COLO829 (cell line): ENCODE measurements at regions not wholly inside any gene's neighbourhood (a gene's known extent, or its start where the extent isn't known, plus 50 kb on each side); places are given as distances from the start of the nearest gene placed in this dataset.
"Not testable (repeated sequence)": the region's sequence is repeated elsewhere in the genome, so short reads cannot be mapped to it uniquely, and the experiment has no call there.

ENCODE experiments used
- DNase-seq: peaks from one replicate; pipeline ENCODE4 v3.0.0; 2012; ENCODE audit warnings: low spot score

DNA sequence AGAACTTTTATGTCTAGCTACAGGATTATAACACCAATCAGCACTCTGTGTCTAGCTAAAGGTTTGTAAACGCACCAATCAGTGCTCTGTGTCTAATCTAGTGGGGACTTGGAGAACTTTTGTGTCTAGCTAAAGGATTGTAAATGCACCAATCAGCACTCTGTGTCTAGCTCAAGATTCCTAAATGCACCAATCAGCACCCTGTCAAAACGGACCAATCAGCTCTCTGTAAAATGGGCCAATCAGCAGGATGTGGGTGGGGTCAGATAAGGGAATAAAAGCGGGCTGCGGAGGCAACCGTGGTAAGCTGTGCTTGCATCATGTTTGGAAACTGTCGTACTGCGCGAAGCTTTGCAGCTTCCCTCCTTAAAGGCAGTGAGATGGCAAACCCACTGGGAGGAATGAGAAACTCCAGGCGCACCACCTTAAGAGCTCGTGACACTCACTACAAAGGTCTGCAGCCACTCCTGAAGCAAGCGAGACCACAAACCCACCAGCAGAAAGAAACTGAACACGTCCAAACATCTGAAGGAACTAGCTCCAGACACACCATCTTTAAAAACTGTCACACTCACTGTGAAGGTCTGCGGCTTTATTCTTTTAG, 112.1 kb upstream of the DUSP22 start:
- DNase-seq: not testable (repeated sequence)

DNA sequence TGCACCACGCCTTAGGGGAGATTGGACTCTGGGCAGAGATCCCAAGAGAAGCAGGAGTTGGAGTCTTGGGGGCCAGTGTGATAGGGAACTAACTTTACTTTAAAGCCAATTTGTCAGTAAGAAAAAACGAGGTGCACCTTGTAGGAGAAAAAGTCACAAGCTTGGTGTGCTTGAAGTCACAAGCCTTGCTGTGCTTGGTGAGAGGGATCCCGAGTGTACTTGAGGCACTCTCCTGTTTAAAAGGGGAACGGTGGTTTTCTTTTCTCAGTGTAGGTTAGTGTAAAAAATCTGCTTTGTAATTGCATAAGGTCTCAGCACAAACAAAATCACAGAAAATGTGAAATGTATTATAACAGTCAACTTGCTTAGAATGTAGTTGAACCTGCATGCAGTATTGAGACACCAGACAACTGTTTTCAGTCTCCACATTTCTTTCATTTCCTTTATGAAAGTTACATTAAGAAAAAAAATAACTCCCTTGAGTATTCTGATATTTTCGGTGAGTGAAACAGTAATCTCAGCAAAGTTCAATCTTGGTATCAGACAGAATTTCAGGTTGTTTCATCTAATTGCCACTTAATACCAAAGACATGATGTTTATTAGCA, 111.1 kb upstream of the DUSP22 start:
- no peak for DNase-seq

DNA sequence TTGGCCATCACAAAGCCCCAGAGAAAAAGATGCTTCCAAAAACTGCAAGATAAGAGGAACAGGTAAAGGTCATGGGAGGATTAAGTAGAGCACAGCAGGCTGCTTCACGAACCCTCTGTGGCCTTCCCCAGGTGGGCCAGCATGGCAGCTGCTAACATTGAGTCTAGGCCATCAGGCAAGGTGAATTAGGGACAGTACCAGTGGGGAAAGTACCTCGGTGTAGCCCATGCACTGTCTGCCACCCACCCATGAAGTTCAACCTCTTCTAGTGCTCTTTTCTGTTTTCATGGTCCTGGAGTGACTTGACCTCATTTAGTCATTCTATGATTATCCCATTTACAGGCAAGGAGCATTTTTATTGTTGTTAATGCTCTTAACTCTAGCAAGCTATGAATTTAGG, 108.6 kb upstream of the DUSP22 start:
- no peak for DNase-seq

DNA sequence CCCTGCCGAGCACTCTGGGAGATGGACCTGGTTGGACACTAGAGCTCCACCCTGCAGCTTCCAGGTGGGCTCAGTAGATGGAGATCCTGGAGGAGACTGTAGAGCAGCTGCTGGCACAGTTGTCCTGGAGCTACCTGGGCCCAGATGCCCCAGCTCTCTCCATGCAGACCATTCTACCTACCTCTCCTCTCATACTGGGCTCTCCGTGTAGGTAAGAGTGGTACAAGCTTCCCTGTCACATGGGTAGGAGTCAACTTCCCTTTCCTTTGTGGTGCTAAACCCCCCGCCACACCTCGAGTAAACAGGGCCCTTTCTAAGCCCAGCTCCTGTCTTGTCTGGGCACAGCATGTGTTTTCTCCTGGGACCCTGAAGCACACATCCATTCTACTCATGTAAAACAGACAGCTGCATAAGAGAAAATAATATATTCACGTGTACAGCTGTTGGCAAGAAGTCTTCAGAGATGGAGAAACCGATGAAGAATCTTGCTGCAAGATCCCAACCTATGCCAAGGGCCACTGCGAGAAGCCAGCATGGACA, 108.1 kb upstream of the DUSP22 start:
- DNase-seq: no peak

DNA sequence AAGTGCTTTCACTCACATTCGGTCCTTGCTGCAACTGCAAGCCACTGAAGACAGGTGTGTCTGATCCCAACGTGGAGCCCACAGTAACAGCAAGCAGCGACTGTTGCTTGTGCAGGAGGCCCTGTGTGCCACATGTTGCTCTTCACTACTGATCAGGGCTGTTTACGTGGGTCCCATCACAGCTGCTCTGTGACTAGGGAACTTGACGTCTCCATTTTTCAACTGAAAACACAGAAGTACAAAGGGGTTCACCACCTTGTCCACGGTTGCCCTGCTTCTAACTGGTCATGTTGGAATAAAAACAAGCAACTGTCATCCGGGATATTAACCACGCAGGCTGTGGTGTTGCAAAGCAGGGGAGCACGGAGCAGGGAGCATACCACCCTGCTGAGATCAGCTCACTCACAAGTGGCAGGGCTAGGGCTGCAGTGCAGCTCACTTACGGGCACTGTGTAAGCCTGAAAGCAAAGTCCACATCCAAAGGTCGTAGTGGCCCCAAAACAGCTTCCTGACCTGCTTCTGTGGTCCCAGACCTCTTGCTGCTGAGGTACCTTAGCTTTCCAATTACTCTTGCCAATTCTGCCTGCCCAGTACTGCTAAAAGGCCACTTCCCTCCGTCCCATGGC, 105.8 kb upstream of the DUSP22 start:
- DNase-seq: no peak

DNA sequence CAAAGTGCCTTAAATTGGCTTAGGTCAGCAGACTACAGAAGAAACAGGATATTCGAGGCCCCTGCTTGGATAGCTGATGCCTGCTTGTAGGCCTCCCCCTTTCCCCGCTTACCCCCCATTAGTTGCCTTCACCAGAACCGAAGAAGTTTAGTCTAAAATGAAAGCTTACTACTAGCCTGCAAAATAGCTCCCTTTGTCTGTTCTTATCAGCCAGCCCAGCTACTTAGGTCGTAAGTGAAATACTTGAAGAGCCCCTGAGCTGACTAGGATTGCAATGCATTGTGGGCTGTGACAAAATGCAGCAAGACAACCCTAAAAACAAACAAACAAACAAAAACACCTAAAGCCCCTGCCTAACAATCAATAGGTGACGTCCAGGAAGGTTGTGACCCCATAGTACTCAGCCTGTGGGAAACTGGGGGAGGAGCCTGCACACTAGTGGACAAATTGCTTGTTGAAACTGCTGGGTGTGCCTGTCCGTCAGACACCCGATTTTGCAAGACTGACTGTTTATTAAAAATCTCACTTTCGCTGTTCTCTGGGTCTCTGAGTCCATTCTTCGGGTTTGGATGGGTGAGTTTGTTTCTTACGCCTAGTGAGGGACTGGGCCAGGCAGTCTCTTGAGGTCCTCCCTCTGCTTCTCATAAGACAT, 105.0 kb upstream of the DUSP22 start:
- no peak for DNase-seq

DNA sequence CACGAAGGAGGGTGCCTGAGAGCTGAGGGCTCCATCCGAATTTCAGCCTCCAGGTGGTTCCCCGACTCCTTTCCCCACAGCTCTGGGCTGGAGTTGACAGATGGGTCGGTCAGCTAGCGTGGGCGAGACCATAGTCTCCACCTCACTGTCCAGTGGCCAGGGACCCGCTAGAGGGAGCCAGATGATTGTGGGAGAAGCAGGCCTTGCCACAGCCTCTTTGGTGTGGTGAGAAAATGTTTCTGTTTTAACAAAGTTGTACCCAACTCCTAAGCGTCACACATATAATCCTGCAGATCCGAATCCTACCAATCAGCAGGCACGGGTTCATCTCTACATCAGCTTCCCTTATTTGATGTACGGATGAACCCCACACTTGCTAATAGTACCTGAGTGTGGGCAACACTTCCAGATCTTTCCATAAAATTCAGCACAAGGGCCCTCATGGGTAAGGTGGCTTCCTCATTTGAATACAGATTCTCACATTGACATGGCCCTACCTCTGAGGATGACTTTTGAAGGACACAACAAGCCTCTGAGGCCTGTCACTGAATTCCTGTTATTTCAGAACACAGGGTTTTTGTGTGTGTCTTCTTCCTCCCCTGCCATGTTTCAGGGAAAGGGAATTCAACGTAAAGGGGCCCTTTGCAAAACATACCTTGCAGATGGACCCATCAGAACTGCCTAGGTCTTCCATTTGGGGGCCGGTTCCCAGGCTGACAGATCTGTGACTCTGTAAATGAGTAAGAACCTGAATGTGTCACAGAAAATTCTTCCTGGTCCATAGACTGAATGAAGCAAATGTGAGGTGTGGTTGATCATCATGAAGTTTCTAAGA, 103.2 kb upstream of the DUSP22 start:
- DNase-seq: peak; percentile 93

DNA sequence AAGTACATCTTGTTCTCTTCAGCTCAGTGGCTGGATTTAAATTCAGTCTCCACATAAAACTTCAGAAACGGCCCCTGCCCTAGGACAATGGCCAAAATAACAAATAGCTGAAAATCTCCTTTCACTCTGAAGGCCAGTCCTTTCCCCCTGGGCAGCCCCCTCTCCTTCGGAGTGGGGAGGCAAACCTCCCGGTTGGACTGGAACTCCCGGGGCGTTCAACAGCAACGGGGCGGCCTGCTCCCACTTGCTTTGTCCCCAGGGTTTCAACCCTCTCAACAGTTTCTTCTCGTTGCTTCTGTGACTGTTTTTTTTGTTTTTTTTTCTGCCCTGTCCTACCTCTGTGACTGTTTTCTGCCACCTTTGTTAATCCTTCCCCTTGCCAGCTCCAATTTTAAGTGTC, 102.6 kb upstream of the DUSP22 start:
- no peak for DNase-seq

DNA sequence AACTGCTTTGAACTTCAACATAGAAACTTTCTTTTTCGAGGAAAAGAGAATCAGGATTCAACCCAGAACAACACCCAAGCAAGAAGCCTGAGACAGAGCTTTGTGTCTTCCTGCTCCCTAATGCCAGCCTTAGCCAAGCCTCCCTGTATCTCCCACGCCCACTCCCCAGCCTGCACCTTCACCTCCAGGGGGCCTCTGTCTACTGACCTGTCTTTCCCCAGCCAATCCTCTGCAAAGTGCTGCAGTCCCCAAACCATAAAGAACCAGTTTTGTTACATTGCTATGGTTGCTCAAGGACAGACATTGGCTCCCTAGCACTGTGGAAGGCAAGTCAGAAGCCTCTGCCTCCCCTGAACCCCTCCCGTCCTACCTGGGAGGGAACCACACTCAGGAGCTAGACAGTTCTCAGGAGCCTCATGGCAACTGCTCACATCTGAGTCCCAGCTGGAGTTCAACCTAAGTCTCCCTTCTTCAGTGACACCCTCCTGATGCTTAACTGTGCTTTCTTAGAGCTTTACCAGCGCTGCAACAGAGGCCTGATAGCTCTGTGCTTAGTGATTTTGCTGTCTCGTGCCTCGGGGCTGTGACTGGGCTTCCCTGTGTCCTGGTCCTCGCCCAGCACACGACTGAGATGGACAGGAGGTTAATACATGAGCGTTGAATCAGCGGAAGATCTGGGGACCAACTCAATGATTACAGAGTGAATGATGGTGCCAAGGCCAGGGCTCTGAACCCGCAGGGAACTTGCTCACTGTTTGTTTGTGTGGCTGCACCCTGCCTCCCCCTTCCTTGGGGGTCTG, 101.5 kb upstream of the DUSP22 start:
- no peak for DNase-seq

DNA sequence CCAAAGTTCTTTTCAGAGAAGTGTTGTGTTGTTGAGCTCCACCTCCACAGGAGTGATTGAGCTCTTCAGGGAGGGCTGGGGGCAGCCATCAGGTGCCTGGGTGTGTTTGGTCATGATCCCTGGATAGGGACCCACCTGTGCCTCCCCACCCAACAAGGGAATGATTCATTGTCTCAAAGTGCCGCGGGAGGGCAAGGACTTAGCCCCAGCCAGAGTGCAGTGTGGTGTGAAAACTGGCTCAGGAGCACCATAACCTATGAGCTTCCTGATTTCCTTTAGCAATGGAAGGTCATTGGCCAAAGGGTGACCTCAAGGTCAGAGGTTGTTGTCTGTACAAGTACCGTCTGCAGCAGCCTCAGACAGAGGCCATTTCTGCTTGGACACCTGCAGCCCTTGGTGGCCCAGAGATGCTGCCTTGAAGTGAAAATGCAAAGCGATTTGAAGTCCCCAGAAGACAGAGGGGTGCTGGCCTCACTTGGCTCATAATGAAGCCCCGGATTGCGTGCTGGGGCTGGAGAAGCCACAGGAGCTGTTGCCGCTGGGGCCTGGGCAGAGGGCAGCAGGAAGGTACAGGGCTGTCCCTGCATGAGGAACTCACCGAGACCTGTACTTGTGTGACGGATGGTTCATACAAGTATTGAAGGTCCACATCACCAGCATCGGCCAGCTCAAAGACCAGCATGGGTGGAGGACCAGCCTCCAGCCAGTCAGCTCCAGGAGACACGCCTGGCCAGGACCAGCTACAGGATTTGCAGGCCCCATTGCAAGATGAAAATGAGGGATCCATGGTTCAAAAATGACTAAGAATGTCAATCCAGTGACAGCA, 100.6 kb upstream of the DUSP22 start:
- DNase-seq: no peak

DNA sequence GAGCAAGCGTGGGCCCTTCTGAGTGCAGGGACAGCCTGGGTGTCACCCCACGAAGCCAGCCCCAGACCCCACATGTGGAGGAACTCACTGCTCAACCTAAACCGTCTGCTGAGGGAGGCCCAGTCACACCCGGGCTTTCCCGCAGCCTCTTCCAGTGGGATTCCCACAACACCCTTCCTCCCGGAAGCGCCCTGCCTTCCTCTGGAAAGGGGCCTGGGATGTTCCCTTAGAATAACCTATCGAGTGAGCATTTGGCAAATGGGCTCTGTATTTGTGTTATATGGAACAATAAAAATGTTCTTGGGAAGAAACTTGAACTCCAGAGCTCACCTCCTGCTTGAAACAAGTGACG, 100.0 kb upstream of the DUSP22 start:
- DNase-seq: no peak

DNA sequence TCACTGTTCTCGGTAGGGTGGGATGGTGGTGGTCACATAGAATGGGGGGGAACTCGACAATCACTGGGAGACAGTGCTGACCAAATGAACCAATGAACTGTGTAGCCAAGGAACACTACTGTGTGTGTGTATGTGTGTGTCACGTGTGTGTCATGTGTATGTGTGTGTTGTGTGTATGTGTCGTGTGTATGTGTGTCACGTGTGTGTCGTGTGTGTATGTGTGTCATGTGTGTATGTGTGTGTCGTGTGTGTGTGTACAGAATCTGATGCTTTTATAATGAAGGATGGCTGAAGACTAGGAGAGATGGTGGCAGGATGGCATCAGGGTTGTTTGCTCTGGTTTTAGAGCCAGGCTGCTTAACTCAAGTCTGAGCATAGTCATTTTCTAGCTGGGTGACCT, 99.1 kb upstream of the DUSP22 start:
- DNase-seq: no peak

DNA sequence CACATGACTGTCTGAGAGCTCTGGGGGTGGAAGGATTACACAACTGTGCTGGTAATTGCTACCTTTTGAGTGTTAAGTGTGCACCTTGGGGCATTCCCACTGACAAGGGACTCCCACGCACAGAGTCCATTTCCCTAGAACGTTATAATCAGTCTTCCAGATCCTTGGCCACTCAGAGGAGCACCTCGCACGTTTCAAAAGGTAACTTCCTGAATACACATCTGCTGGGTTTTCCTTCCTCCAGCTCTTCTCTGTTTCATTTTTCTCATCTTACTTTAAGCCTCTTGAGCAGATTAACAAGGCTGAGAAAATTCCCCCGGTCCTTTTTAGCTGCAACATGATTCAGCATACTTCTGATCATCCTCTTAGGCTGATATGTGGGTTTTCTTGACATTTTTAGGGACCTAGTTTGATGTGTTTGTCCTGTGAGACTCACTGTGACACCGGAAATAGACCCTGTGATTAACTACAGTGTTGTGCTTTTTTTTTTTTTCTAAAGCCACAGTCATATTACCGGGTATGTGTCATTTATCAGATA, 98.4 kb upstream of the DUSP22 start:
- DNase-seq: no peak

DNA sequence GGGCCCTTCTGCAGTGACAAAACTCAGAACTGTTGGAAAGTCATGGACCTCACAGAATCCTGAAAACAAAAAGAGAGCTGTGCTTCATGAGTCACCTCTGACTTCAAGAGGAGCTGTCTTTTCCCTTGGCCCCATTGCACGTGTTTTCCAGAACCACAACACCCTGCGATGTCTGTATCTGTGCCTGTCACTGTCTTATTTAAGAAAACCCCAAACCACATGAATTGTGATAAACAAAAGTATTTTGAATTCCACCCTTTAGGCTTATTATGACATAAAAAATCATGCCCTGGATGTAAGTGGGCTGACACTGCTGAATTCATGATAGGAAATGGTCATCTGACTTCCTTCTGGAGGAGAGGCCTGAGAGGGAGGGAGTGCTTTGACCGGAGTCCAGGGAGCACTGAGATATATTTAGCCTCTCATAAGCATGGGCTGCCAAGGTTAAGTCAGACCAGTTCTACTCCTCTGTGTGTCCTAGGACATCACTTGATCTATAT, 96.4 kb upstream of the DUSP22 start:
- DNase-seq: peak; percentile 93

DNA sequence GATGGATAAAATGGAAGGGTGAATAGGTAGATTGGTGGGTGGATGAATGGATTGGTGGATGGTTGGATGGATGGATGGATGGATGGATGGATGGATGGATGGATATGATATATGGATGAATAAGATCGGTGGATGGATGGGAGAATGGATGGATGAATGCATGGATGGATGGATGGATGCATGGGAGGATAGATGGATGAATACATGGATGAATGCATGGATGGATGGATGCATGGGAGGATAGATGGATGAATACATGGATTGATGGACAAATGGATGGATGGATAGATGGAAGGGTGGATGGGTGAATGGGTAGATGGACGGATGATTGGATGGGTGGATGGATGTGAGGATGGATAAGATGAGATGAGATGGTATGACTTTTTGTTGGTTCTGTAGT, 95.7 kb upstream of the DUSP22 start:
- DNase-seq: no peak

DNA sequence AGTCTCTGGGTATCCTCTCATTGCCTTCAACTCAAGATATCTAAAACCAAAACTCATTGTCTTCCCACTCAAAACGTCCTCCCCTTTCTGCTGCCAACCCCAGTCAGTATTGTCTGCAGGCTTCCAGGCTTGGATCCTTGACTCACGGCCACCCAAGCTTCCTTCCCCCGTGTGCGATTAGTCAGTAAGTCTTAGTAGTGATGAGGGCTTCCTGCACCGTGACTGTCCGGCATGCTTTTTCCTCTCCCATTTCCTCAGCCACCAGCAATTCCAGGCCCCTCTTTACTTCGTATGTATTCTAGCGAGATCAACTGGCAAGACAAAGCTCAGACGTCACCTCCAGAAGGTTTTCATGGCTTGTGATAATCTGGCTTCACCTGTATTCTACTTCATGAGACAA, 88.6 kb upstream of the DUSP22 start:
- DNase-seq: no peak

DNA sequence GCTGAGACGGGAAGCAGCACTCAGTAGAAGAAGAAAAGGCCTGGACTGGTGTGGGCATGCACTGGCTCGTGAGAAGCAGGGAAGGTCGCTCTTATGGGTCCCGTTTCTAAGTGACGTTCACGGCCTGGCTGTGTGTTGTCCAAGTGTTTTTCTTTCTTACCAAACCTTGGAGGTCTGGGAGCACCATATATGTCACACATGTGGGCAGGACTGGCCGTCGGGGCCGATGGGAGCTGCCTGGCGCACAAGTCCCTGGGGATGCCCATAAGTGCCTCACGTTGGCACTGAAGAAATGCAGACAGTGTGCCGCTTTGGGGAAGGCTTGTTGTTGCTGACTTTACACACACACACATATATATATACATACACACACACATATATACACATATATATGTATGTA, 86.0 kb upstream of the DUSP22 start:
- DNase-seq: no peak

DNA sequence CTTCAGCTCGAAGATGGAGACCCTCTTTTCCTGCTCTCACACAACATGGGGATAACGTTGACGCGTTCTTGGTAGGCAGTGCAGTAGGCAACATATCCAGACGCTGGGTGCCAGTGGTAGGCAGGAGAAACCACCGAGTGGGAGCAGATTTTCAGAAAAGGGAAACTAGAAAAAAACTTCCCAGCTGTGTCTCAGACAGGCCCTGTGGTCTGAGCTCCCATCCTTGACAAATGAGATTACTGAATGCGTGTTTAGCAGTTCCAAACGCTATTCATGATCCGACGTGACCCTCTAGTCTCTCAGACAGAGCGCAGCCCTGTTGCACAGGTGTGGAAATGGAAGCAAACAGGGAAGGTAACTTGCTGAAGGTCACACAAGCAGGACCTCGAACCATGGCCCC, 83.9 kb upstream of the DUSP22 start:
- no peak for DNase-seq

DNA sequence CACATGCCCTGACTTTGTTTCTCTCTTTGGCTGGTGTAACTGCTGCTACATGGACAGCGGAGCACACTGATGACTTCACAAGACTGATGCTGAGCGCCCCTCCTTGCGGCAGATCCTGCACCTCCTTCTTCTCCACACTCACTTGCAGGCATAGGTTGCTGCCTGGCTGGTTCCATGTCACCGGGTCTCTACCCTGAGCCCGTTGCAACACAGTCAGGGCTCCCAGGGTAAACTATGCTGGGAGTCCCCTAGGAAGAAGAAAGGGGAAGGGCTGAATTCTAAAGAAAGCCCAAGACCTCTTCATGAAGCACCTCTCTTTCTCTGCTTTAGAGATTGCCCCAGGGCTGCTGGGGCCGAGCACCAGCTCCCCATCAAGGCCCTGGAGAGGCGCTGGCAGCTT, 83.3 kb upstream of the DUSP22 start:
- no peak for DNase-seq

DNA sequence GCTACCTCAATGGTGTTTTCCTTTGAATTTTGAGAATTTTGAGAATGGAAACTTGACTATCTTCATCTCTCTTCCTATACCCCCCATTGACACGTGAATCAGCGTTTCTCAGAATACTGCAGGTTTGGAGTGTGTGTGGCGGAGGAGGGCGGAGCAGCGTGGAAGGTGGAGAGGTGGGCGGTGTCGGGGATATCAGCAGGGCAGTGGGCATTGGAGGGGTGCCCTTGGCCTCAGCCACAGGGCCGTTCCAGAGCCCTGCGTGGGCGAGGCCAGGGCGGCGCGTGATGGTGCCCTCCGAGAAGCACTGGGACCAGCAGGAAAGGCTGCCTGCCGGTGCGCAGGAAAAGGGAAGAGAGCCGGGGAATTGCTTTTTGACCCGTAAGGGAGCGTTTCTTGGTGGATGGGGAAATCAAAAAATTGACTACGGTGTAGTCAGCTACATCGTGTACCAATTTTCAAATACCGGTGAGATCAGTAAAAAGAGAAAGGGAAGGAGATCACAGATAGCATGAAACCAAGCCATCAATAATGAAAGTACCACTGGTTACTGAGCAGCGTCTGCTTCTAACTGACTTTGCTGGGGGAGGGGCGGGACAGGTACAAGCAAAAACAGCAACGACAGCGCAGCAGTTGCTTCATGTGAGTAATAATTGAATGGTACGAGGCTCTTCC, 82.7 kb upstream of the DUSP22 start:
- DNase-seq: no peak
